ENCODE measurements at regions not wholly inside any gene's neighbourhood (a gene's known extent, or its start where the extent isn't known, plus 50 kb on each side); places are given as distances from the start of the nearest gene placed in this dataset.

GRCh38 chr10:109173121-109173520, 750.2 kb downstream of the XPNPEP1 start:
- no peak for TF ChIP-seq CTCF (IDR thresholded peaks at IDR 0.05; ENCODE audit: extremely low read depth, missing control alignments)
- DNase-seq (ENCODE audit: low spot score): no peak

GRCh38 chr10:109166935-109167334, 756.4 kb downstream of the XPNPEP1 start:
- no peak for TF ChIP-seq CTCF (IDR thresholded peaks at IDR 0.05; ENCODE audit: extremely low read depth, missing control alignments)
- DNase-seq (ENCODE audit: low spot score): no peak

GRCh38 chr10:109159351-109159750, 764.0 kb downstream of the XPNPEP1 start:
- TF ChIP-seq CTCF (IDR thresholded peaks at IDR 0.05; ENCODE audit: extremely low read depth, missing control alignments): no peak
- DNase-seq (ENCODE audit: low spot score): no peak

GRCh38 chr10:109156396-109156795, 766.9 kb downstream of the XPNPEP1 start:
- TF ChIP-seq CTCF (IDR thresholded peaks at IDR 0.05; ENCODE audit: extremely low read depth, missing control alignments): no peak
- DNase-seq (ENCODE audit: low spot score): no peak

GRCh38 chr10:109149666-109150350, 773.5 kb downstream of the XPNPEP1 start:
- no peak for DNase-seq (ENCODE audit: low spot score)
- no peak for TF ChIP-seq CTCF (IDR thresholded peaks at IDR 0.05; ENCODE audit: extremely low read depth, missing control alignments)

- TF ChIP-seq CTCF (IDR thresholded peaks at IDR 0.05; ENCODE audit: extremely low read depth, missing control alignments): no peak
- no peak for DNase-seq (ENCODE audit: low spot score)
These were observed 795.9 kb downstream of the XPNPEP1 start for GRCh38 chr10:109127363-109127762.

GRCh38 chr10:109126541-109126940, 796.8 kb downstream of the XPNPEP1 start:
- TF ChIP-seq CTCF (IDR thresholded peaks at IDR 0.05; ENCODE audit: extremely low read depth, missing control alignments): no peak
- no peak for DNase-seq (ENCODE audit: low spot score)

All from GM20000 (cell line).